HG02763 (cell line): ENCODE measurements at regions not wholly inside any gene's neighbourhood (a gene's known extent, or its start where the extent isn't known, plus 50 kb on each side); places are given as distances from the start of the nearest gene placed in this dataset.
A peak's percentile ranks its signal among the peaks of the same experiment; 100 is the strongest.

Experiments used
- ATAC-seq: cut with Tn5 transposase; IDR thresholded peaks from one replicate; pipeline ENCODE4 v1.9.1; 2021; ENCODE audit warnings: mild to moderate bottlenecking, moderate library complexity; ENCODE audit not compliant: unreplicated experiment

GRCh38 chr6:22079783-22080182, 217.1 kb downstream of the PRL start:
- no peak for ATAC-seq

DNA sequence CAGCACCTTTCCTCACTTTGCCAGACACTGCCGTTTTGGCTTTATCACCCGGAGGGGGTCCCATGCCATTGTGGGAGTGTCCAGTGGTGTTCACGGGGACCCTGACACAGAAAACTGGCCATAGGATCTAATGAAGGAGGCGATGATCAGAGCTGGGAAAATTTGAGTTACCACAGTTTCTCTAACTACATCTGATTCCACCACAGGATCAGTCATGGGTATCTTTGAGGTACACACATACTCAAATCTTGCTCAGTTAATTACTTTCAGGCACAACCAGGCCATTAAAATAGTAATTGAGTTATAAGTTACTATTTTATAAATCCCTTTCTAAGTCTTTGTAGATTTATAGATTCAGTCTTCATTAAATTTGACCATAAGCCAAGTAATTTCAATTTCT, 215.1 kb downstream of the PRL start:
- no peak for ATAC-seq

GRCh38 chr6:22082218-22082617, 214.6 kb downstream of the PRL start:
- no peak for ATAC-seq

- no peak for ATAC-seq
Observed at GRCh38 chr6:22083119-22083518, 213.7 kb downstream of the PRL start.

- no peak for ATAC-seq
Observed at GRCh38 chr6:22087960-22088706, 208.7 kb downstream of the PRL start.

DNA sequence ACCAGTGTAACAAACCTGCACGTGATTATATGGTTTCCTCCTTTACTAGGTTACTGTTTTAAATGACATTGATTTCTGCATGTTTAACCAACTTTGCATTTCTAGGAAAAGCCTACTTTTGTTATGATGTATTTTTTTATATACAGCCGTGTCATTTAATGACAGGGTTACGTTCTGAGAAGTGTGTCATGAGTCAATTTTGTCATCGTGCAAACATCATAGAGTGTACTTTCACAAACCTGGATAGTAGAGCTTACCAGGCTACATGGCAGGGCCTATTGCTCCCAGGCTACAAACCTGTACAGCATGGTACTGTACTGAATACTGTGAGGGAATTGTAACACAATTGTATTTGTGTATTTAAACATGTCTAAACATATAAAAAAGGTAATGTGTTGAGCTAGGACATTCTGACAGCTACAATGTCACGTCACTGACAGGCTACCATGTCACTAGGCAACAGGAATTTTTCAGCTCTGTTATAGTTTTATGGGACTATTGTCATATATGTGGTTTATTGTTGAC, 205.3 kb downstream of the PRL start:
- ATAC-seq: no peak

DNA sequence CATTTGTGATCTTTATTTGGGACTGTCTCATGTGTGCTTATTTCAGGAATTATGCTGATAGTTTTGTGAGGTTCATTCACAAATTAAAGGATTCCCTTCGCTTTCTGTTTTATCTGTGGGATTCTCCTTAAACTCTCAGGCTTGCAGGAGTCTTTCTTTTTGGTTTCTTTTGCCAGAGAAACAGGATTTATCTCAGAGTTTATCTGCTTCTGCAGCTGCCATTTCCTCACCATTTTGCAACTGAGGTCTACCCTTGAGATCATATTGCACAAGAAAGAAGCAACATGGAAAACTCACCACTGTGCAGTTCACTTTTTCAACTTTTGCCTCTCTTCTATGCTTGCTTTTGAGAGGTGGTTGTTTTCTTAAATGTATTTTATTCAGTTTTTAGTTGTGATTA, 201.0 kb downstream of the PRL start:
- no peak for ATAC-seq

DNA sequence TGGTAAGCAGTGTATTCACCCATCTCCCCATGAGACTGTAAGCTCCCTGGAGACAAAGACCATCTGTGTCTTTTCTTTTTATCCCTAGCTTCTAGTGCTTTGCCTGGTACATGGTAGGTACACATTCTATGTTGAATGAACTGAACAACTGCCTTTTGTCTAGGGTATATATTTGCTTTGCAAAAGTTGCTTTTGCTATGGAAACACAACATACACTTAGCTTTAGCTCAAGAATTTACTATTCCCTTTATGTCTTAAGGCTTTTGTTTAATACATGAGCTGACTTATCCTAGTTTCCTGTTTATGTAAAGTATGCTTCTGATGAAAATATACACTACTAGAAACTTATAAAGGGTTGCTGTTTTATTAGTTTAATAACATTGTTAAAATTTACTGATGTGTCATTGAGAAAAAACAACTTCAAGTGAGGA, 198.2 kb downstream of the PRL start:
- ATAC-seq: no peak

DNA sequence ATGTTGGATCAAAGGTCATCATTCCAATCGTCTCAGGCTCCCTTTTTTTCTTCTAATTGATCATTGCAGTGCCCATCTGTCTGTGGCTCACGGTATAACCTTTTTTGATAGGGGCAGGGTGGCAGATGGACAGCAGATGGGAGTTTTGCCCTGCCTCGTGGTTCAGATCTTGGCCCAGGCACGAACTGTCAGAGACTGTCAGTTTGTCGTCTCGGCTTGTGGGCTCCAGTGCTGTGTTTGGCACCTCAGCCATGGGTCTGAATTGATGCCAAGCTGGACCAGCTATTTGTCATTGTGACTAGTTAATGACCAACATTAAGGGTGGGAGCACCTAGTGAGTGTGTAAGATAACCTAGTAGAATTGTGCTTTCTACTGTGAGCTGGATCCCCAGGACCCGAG, 197.6 kb downstream of the PRL start:
- ATAC-seq: no peak

- ATAC-seq: no peak
Observed at GRCh38 chr6:22099923-22100322, 196.9 kb downstream of the PRL start.

DNA sequence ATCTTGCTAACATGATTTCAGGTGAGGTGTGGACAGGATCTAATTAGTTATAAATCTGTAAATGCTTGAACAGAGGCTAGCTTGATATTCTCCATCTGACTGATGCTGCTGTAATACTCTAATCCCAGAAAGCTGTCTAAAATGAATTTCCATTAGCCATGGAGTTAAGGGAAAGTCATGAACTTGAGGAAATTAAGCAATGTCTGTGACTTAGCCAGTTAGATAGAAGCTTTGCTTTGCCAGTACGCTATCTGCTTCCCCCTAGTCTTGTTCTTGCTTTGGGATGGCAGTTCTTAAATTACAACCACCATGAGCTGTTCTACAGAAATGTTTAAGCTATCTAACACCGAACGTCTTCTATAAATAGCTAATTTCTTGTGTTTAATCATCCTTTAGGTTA, 195.7 kb downstream of the PRL start:
- no peak for ATAC-seq

- ATAC-seq: peak; percentile 92
Observed at GRCh38 chr6:22102671-22103070, 194.2 kb downstream of the PRL start.

- no peak for ATAC-seq
Observed at GRCh38 chr6:22106451-22106850, 190.4 kb downstream of the PRL start.

DNA sequence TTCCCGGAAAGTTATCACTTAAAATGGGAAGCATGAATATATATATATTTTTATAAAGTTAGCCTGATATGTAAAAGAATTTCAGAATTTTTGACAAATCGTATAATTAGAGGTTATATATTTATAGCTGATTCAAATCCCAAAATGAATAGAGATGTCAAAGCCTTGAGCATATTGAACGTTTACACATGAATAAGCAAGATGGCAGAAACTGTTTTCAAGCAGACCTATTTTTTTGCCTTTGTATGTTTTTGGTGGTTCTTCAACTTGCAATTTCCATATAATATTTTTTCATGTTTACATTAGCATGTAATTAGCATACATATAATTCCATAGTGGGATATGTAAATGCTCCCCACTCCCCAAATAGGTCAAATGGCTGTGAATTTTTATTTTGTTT, 189.9 kb downstream of the PRL start:
- ATAC-seq: no peak

DNA sequence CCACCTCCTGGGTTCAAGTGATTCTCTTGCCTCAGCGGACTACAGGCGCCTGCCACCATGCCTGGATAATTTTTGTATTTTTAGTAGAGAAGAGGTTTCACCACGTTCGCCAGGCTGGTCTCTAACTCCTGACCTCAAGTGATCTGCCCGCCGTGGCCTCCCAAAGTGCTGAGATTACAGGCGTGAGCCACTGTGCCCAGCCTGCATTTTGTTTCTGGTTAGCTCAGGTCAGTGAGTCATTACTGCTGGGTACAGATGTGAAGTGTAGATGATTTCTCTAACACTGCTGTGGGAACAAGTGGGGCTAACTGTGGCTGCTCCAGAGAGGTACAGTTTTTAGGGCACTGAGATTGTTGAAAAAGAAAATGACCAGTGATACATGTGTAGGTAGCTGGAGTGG, 188.6 kb downstream of the PRL start:
- no peak for ATAC-seq

GRCh38 chr6:22110061-22110460, 186.8 kb downstream of the PRL start:
- ATAC-seq: no peak

GRCh38 chr6:22112461-22112860, 184.4 kb downstream of the PRL start:
- ATAC-seq: no peak

GRCh38 chr6:22113026-22113766, 183.6 kb downstream of the PRL start:
- no peak for ATAC-seq

DNA sequence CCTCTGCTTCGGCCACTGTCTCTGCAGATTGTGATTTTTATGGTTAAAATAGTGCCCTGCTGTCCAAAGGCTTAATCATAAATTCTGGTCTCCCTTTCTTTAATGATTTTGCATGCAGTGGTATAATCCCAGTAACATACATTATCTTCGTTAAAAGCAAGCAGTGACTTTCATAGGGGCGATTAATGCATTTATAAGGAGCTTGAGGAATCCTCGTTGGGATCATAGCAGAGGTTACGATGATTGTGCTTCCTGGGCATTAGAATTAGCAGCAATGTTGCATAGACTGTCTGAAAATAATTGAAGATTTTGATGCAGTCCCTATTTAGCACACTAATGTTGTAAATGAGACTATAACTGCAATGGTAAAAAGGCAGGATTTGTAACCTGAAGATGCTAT, 181.3 kb downstream of the PRL start:
- no peak for ATAC-seq

GRCh38 chr6:22117631-22118030, 179.2 kb downstream of the PRL start:
- no peak for ATAC-seq

GRCh38 chr6:22119500-22119899, 177.3 kb downstream of the PRL start:
- no peak for ATAC-seq

- ATAC-seq: no peak
Observed at GRCh38 chr6:22124756-22125155, 172.1 kb downstream of the PRL start.
